HFF-Myc (cell line): ENCODE measurements at regions not wholly inside any gene's neighbourhood (a gene's known extent, or its start where the extent isn't known, plus 50 kb on each side); places are given as distances from the start of the nearest gene placed in this dataset.

Experiments used
- DNase-seq: peaks from one replicate; pipeline ENCODE4 v3.0.0-alpha.2; 2011; ENCODE audit warnings: low read depth; ENCODE audit errors: extremely low read depth
- H3K4me3 ChIP-seq: replicated peaks from 2 replicates; pipeline ENCODE4 v1.5.1; 2011; ENCODE audit warnings: low read depth, mild to moderate bottlenecking, control low read depth, low read length
- CTCF ChIP-seq: IDR thresholded peaks from 2 replicates; pipeline ENCODE4 v1.5.1; 2012; ENCODE audit warnings: mild to moderate bottlenecking, low read depth, low read length, control low read depth; ENCODE audit errors: missing control alignments

DNA sequence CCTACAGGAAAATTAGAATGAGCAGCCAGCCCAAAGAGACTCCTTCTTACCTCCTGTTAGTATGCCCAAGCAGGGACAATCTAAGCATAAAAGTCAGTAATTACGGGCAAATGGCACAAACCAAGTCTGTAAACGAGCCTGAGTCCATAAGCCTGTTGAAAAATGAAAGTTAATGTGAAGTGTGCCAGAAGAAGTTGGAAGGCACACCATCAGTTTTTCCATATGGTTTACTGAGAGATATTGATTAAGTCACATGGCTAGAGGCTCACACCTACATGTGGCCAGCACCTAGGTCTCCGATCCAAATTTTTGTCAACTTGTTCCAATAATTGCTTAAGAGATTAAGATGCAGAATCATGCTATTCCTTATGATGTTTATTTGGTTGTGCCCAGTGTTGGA lies 242.4 kb upstream of the CSF3R start:
- no peak overlapping the region for H3K4me3 ChIP-seq
- no peak for DNase-seq
- no peak for TF ChIP-seq CTCF

- TF ChIP-seq CTCF = no peak
- H3K4me3 ChIP-seq = no peak overlapping the region
- DNase-seq = no peak
Observed at GRCh38 chr1:36723813-36724212, 241.1 kb upstream of the CSF3R start.

- DNase-seq = no peak
- no peak for TF ChIP-seq CTCF
- no peak overlapping the region for H3K4me3 ChIP-seq
Observed at GRCh38 chr1:36722871-36723270, 240.2 kb upstream of the CSF3R start.

DNA sequence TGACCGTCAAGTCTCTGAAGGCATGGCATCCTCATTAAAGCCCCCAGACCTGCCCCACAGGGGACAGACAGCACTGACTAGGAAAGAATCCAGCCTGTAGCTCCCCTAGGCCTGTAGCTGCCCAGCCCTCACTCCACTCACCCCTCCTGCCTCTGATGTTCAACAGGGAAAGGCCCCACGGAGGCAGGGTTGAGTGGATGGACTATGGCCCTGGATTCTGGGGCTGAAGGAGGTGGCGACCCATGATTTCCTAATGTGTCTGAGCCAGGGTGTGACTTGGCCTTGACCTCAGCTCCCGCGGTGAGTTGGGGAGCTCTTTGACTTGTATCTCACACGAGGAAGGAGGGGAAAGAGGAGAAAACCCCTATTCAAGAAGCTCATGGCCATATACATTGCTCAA lies 238.5 kb upstream of the CSF3R start:
- no peak for TF ChIP-seq CTCF
- no peak for DNase-seq
- H3K4me3 ChIP-seq = no peak overlapping the region

GRCh38 chr1:36717431-36717830 lies 234.7 kb upstream of the CSF3R start:
- H3K4me3 ChIP-seq = no peak overlapping the region
- TF ChIP-seq CTCF = no peak
- DNase-seq = no peak

- DNase-seq = no peak
- no peak for TF ChIP-seq CTCF
- H3K4me3 ChIP-seq = no peak overlapping the region
Observed at GRCh38 chr1:36715797-36716196, 233.1 kb upstream of the CSF3R start.

GRCh38 chr1:36714301-36714700 lies 231.6 kb upstream of the CSF3R start:
- TF ChIP-seq CTCF = no peak
- no peak overlapping the region for H3K4me3 ChIP-seq
- DNase-seq = no peak
